Femur (tissue), 1 donor: ENCODE measurements at regions not wholly inside any gene's neighbourhood (a gene's known extent, or its start where the extent isn't known, plus 50 kb on each side); places are given as distances from the start of the nearest gene placed in this dataset.

Source experiments
- DNase-seq: peaks from one replicate; pipeline ENCODE4 v3.0.0-alpha.2; 2017

DNA sequence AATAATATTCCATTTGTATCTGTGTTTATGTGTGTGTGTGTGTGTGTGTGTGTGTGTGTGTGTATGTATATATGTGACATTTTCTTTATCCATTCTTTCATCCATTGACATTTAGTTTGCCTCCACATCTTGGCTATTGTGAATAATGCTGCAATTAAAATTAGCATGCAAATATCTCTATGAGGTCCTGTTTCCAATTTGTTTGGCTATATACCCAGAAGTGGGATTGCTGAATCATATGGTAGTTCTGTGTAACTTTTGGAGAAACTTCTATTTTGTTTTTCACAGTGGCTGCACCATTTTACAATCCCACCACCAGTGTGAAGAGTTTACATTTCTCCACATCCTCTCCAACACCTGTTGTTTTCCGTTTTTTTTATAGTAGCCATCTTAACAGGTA, 53.1 kb downstream of the CH25H start:
- DNase-seq, result no peak

DNA sequence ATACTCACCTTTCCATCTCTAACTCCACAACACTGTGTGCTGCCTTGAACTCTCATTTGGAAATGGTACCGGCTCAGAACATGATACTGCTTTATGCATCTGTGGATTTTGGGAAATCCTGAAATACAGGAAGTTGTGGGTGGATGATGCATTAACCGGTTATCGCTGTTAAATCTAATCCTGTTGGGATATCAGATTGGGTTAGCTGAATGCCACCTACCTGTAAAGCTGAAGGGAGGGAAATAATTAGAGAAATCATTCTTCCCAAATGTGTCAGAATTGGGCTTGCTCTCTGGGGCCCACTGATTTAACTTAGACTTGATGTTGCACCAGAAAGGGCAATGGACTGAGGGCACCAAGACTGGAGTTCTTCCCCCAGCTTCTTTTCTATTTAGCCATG, 54.0 kb downstream of the CH25H start:
- no peak for DNase-seq

DNA sequence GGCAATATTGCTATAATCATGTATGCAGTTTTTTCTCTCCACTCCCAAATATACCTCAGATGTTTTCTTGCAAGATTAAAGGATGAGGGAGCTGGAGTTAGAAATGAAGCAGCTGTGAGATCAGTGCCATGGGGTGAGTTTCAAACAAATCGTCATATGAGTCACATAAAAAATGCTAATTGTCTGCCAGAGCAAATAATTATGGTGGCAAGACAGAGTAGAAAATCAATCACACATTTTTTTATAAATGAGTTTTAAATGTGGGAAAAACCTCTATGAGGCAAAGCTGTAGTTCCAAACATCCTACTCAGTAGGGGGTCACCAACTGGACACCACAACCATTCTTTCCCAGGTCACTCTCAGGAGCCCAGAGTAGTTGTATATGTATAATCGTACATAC, 55.3 kb downstream of the CH25H start:
- DNase-seq, result no peak

DNA sequence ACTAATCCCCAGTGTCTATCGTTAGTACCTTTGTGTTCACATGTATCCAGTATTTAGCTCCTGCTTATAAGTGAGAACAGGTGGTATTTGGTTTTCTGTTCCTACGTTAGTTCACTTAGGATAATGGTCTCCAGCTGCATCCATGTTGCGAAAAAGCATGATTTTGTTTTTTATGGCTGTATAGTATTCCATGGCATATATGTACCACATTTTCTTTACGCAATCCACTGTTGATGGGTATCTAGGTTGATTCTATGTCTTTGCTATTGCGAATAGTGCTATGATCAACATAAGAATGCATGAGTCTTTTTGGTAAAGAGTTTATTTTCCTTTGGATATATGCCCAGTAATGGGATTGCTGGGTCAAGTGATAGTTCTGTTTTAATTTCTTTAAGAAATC, 59.1 kb downstream of the CH25H start:
- no peak for DNase-seq

DNA sequence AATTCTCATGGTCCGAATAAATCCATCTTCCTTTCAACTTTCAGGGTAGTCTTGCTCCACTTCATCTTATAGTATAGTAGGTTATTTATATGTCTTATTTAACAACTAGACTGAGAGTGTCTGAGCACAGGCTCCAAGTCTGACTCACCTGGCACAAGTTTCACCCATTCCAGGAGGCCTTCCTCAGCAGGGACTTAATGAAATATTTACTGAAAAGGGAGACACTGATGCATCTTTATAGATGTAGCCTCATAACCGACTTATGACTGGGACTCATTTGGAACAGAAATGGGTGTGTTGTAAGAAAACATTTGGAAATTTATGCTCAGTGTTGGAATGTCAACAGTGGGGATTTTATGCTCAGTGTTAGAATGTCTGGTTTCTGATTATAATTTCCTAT, 59.9 kb downstream of the CH25H start:
- DNase-seq, result no peak

DNA sequence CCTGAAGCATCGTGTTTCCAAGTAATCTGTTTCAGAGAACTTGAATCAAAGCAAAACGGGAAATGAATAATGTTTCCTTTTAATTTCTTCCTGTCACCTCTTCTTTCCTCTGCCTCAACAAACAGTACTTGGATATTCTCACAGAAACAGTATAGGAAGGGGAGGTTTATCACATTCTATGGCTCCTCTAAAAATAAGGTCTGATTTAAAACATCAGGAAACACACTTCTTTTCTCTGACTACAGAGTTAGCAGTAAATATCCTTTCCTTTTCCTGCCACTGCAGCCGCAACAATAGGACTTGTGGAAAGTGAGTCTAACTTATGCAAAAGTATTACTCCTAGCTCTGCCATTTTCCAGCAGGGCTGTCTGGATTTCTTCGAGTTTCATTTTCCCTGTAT, 62.3 kb downstream of the CH25H start:
- DNase-seq, result no peak

DNA sequence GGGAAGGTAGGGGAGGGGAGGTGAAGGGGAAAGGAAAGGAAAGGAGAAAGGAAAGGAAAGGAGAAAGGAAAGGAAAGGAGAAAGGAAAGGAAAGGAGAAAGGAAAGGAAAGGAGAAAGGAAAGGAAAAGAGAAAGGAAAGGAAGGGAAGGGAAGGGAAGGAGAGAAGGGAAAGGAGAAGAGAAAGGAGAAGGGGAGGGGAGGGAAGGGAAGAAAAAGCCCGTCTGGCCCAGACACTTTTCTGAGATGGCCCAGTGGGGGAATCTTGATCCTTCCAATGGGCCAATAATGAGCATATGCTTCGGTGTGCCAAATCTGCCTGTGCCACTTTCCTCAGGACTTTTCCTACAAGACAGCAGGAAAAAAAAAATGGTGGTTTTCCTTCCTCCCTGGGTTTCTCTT, 64.5 kb downstream of the CH25H start:
- no peak for DNase-seq

DNA sequence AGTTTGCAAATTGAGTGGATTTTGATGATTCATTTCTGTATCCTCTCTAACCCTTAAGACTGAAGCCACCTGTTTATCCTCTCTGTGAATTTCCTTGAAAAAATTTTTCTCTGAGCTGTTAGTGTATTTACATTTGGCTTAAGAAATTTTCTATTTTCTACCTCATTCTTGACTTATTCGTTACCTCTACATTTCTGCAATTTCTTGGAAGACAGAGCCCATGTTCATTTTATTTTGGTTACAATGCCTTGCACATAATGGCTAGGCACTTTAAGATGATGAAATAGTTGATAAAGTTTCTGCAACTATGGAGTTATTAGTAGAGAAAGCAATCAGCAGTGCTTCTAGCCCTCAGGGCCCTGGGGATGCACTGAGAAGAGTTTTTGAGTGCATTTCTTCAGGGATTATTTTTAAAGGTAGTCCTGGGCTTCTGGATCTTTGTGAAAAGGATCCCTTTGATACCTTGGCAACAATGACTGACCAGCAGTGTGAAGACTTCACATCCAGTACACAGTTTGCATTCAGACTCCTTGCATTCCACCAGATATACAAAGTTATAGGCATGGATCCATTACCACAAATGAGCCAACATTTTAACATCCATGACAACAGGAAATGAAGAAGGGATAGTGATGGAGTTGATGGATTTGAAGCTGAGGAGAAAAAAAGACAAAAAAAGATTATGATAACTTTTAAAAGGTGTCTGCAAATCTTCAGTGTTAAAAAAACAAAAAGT, 68.2 kb downstream of the CH25H start:
- DNase-seq, result no peak

DNA sequence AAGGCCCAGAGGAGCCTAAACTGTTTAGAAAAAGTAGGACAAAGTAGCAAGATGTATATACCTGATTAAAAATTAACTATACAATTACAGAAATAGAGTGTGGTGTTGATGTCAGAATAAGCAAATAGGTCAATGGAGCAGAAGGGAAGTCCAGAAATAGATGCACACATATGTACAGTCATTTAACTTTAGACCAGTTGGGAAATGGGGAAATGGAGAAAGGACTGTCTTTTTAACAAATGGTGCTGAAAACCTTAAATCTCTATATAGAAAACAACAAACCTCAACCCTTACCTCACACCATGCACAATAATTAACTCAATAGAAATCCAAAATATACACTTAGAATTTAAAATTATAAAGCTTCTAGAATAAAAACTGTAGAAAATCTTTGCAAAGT, 72.2 kb downstream of the CH25H start:
- no peak for DNase-seq

DNA sequence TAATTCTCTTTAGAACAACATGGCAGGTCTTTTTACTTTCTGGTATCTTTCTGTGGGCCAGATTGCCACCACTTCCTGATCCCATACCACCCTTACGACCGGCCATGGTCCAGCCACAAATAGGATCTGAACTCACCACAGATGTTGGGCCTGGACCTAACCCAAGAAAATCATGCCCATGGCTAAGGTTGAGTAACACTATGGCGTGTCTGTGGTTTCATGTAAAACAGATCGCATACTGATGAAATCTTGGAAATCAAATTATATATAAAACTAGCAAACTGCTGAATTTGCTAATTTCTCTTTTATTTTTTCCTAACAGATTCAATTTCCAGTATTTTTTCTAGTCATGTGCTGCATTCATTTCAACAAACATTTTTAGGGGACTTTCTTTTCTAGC, 77.2 kb downstream of the CH25H start:
- DNase-seq, result no peak

DNA sequence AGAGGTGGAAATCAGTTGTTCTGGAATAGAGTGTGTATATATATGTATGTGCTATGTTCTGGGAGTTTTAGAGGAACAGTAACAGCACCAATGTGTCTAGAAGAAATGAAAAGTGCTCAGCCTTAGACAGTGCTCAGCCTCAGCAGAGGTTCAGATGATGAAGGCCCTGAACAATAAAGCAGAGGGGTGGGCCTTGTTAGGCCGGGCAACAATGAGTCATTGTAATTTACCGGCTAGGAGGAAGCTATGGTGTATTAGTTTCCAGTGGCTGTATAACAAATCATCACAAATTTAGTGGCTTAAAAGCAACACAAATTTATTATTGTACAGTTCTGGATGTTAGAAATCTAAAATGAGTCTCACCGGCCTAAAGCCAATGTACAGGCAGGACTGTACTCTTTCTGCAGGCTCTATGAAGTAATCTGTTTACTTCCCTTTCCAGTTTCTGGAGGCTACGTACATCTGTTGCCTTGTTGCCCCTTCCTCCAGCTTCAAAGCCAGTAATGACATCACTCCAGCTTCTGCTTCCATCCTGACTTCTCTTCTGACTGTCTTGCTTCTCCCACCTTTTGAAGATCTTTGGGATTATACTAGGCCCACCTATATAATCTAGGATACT, 84.6 kb downstream of the CH25H start:
- DNase-seq, result no peak

DNA sequence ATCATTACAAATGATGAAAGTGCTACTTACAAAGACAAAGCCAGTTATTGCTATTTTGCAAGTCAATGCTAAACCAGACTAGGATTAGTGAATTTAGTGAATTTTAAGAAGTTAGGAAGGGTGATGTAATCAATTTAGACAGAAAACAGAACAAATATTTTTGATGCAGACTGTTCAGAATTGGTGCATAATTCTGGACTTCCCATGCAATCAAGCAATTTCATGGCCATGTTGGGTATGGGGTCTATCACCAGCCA, 85.4 kb downstream of the CH25H start:
- DNase-seq, result no peak

DNA sequence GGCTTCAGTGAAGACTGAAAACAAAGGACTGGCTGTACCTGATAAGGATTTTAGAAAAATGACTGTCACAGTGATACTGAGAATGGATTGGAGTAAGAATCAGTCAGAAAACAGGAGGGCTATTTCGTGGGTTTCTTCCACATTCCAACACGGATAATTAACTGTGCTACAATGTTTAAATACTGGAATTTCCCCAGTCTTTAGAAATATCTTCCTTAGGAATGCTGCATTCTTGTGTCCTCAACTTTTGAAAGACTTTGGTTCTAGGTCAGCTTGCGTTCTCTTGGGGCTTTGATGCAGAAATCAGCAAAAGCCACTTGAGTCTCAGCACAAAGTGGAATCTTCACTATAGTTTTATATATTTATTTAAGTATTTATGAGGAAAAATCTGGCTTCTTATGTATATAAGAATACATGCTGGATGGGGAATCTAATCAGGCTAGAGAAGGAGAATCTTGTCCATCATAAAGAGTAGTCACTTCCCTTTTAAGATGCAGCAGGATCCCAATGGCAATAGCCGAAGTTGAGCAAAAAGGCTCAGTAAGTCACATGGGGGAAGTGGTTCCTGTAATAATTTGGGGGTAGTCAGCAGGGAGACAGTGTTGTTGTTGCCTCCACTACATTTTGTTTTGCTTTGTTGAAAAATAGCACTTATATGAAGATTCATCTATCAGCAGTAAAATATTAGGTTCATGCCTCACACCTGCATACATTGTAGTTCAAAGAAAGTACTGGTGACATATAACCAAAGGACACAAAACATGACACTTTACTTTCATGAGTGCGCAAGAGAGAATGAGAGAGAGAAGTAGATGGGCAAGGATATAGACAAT, 86.0 kb downstream of the CH25H start:
- no peak for DNase-seq

DNA sequence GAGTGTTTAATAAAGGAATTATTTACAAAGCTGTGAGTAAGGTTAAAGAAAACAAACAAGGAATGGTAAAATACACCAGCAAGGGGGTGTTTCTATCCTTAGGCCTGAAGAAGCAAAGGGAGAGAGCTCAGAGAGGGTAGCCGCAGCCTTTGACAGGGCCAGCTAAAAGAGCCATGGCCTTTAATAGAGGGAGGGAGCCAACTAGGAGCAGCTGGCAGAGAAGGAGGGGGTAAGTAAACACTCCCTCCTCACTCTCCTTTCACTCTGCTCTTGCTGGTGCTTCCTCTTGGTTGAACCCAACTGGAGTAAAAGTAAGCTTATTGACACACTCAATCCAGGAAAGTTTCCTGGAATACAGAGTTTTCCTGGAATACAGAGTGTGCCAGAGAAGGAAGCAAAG, 87.5 kb downstream of the CH25H start:
- DNase-seq, result no peak

DNA sequence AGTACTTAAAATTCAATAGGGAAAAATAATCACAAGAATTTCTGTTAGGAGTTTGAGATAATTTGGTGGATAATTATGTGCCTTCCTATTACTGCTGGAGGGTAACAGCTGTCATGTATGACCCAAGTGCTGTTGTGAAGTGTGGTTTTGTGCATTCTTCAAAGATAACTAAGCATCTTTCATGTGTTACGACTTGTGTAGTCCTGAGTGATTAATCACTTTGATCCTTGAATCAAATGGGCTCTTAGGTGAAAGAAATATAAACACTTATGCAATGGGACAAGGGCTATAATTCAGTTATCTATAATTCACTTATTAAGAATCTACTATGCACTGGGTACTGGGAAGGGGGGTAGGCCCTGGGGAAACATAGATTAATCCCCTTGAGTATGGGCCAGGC, 89.0 kb downstream of the CH25H start:
- DNase-seq, result no peak

DNA sequence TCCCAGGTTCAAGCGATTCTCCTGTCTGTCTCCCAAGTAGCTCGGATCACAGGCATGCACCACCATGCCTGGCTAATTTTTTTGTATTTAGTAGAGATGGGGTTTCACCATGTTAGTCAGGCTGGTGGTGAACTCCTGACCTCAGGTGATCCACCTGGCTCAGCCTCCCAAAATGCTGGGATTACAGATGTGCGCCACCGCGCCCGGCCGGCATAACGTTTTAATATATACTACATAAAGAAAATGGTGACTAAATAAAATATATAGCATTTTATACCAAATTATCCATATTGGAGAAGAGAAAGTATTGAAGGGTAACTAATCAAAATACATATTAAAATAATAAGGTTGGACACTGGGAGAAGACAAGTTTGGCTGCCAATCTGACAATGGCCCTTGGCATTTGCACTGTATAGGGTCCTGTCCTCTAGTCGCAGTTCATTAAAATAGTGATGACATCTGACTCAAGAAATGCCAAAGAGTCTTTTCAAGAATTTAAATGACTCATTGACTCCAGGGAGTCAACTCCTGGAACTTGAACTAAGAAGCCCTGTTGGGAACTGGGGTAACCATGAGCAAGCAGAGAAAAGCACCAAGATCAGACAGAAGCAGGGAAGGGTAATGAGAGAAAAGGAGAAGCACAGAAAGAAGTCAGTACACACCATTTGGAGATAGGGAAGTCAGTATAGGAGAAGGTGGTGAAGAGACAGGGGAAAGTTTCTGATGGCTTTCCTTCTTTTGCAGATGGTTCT, 91.1 kb downstream of the CH25H start:
- no peak for DNase-seq

DNA sequence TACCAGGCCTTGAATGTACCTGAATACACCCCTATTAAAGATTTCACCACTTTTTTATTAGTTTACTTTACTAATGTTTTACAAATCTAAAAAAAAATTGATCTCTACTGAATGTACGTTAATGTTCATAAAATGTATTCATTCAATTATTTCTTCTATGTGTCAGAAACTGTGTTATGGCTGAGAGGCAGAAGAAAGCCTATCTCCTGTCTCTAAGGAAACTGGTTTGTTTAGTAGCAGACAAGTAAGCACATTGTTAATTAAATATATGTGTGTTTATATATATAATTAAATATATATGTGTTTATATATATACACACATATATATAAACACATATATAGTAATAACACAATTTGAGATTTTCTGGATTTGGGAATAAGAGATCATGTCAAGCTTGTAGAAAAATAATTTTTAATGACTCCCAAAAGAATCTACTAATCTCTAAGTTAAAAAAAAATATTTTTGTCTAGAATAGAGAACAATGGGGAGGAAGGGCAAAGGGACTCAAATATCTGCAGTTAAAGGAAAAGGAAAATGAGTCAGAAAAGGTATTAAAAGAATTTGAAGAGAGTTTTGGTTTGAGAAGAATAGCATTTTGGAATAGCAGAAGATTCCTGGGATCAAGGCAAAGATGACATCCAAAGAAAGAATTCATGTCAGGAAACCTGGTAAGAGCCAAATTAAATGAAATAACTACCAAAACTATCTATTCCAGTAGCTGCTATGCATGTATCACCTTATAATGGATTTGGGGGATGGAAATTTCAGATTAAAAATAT, 92.1 kb downstream of the CH25H start:
- DNase-seq, result no peak

DNA sequence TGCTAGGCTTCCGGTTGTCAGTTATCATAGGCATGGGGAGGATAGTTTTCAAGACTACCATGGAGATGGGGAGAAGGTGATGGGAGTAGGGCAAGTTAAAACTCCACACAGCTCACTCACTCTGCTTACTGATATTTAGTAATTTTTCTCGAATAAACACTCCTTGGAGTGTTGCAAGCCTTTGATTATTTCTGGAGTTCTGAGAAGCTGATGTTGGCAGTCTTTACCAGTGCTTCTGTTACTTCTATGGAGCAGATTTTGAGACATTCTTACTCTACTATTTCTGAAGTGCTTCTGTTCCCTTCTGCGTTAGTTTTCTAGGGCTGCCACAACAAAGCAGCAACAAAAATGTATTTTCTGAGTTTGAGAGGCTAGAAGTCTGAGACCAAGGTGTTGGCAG, 104.4 kb downstream of the CH25H start:
- no peak for DNase-seq

DNA sequence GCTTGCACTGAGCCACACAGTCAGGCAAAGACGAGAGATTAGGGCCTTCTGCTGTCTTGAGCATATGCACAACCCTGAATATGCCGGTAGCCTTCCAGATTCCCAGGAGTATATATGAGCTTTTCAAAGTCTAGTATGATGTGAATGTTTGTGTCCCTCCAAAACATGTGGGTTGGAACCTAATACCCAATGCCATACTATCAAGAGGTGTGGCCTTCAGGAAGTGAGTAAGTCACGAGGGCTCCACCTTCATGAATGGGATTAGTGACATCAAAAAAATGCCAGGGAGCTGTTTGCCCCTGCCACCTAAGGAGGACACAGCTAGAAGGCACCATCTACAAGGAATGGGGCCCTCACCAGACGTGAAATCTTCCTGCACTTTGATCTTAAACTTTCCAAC, 105.2 kb downstream of the CH25H start:
- DNase-seq, result no peak

DNA sequence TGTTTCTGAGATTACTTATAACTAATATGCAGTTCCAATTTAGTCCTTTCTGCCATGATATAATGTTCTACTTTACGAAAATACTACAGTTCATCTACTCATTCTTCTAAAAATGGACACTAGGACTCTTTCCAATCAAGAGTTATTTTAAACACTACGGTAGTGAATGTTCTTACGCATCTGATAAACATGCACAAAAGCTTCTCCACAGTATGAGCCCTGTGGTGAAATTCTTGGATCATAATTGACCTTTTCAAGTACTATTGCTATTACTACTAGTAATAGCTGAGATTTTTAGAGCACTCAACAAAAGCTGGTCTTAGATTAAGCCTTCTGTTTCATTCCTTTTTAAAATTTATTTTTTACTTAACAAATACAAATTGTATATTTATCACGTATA, 106.4 kb downstream of the CH25H start:
- DNase-seq, result no peak

DNA sequence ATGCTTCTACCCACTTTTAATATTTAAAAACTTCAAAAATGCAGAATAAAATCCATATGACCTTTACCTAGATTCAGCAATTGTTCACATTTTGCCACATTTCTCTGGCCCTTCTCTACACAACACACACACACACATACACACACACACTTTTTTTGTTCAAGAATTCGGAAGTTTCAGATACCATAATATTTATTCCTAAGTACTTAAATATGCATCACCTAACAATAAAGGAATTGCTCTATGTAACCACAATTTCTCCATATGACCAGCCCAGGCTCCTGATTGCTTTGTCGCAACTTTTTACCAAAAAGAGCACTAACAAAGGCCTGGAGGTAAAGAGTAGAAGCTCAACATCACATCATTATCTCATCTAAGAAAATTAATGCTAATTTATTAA, 106.6 kb downstream of the FAS start:
- DNase-seq, result no peak

DNA sequence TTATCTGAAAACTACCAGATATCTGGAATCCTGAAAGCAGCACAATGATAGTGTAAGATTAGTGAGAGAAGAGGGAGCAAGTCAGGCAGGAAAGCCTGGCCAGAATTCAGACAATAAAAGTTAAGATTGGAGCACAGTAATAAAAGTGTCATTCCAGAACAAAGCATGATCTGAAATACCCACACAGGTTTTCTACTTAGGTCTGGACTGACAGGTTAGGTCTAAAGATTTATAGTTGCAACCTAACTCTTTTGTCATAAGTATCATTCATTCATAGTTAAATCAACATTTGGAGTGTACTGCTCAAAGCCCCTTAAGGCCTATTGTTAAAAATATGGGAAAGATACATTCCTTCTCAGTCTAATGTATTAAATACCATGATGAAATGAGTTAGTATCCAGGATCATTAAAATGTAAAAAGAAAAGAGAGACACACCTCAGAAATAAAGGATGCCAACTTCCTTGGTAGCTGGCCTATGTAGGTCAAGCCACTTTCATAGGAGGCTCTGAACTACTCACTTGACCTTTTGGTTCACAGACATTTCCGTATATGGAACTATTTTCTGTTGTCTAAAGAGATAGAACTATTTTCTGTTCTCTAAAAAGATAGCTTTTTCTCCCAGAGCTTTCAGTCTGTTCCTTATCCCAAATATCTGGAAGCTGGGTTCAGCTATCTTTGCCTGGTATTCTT, 105.2 kb downstream of the FAS start:
- DNase-seq, result no peak
